ENCODE measurements at regions not wholly inside any gene's neighbourhood (a gene's known extent, or its start where the extent isn't known, plus 50 kb on each side); places are given as distances from the start of the nearest gene placed in this dataset.

DNA sequence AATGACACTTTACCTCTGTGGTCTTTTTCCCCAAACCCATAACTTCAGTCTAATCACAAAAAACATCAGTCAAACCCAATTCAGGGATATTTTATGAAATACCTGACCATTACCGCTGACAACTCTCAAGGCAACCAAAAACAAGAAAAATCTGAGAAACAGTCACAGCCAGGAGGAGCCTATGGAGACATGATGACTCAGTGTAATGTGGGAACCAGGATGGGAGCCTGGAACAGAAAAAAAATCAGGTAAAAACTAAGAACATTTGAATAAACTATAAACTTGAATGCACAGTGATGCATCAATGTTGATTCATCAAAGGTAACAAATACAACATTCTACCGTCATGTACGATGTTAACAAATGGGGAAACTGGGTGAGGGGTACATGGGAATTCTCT lies 84.1 kb upstream of the TSHZ2 start:
- Histone ChIP-seq H3K27ac (ENCODE audit: low read depth, low read length, poor library complexity, severe bottlenecking) (no peak overlapping the region), H3K9me3 (ENCODE audit: low read depth, low read length, poor library complexity, severe bottlenecking) (no peaks in the 10 kb centered on the region), H3K4me3 (ENCODE audit: low read depth, low read length, poor library complexity, severe bottlenecking) (no peak overlapping the region), H3K27me3 (replicated peaks; ENCODE audit: insufficient read depth, low read depth, low read length, poor library complexity) (no peaks in the 10 kb centered on the region), H3K36me3 (ENCODE audit: insufficient read depth, low read length, poor library complexity, severe bottlenecking) (no peaks in the 10 kb centered on the region), H3K4me1 (ENCODE audit: insufficient read depth, low read length, poor library complexity, severe bottlenecking) (no peaks in the 10 kb centered on the region)
- intact Hi-C loops (cut with micrococcal nuclease; ENCODE audit: unreplicated experiment): no loop called here
- no TSS peak for BruUV-seq (replicated peaks)
- POLR2A ChIA-PET (ENCODE audit: low non-redundant PET): no interaction called here
- CTCF ChIA-PET: no interaction called here
- no peak for DNase-seq (ENCODE audit: low spot score)
- TF ChIP-seq, protein P1, sequence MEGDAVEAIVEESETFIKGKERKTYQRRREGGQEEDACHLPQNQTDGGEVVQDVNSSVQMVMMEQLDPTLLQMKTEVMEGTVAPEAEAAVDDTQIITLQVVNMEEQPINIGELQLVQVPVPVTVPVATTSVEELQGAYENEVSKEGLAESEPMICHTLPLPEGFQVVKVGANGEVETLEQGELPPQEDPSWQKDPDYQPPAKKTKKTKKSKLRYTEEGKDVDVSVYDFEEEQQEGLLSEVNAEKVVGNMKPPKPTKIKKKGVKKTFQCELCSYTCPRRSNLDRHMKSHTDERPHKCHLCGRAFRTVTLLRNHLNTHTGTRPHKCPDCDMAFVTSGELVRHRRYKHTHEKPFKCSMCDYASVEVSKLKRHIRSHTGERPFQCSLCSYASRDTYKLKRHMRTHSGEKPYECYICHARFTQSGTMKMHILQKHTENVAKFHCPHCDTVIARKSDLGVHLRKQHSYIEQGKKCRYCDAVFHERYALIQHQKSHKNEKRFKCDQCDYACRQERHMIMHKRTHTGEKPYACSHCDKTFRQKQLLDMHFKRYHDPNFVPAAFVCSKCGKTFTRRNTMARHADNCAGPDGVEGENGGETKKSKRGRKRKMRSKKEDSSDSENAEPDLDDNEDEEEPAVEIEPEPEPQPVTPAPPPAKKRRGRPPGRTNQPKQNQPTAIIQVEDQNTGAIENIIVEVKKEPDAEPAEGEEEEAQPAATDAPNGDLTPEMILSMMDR (conservative IDR thresholded peaks at IDR 0.05; ENCODE audit: low read depth, low read length): no peak
- TF ChIP-seq EZH2 (IDR thresholded peaks at IDR 0.05; ENCODE audit: borderline replicate concordance, low read depth, low read length, poor library complexity, severe bottlenecking): no peak

GRCh38 chr20:52880997-52881396 lies 91.2 kb upstream of the TSHZ2 start:
- intact Hi-C loops (cut with micrococcal nuclease; ENCODE audit: unreplicated experiment): no loop called here
- Histone ChIP-seq H3K36me3 (ENCODE audit: insufficient read depth, low read length, poor library complexity, severe bottlenecking) (no peaks in the 10 kb centered on the region), H3K27ac (ENCODE audit: low read depth, low read length, poor library complexity, severe bottlenecking) (no peak overlapping the region), H3K4me3 (ENCODE audit: low read depth, low read length, poor library complexity, severe bottlenecking) (no peak overlapping the region), H3K27me3 (replicated peaks; ENCODE audit: insufficient read depth, low read depth, low read length, poor library complexity) (no peaks in the 10 kb centered on the region), H3K4me1 (ENCODE audit: insufficient read depth, low read length, poor library complexity, severe bottlenecking) (no peaks in the 10 kb centered on the region), H3K9me3 (ENCODE audit: low read depth, low read length, poor library complexity, severe bottlenecking) (no peaks in the 10 kb centered on the region)
- TF ChIP-seq, protein P1 (conservative IDR thresholded peaks at IDR 0.05; ENCODE audit: low read depth, low read length): no peak
- TF ChIP-seq EZH2 (IDR thresholded peaks at IDR 0.05; ENCODE audit: borderline replicate concordance, low read depth, low read length, poor library complexity, severe bottlenecking): no peak
- DNase-seq (ENCODE audit: low spot score): no peak
- CTCF ChIA-PET: no interaction called here
- no TSS peak for BruUV-seq (replicated peaks)
- POLR2A ChIA-PET (ENCODE audit: low non-redundant PET): no interaction called here

GRCh38 chr20:52880259-52880658 lies 91.9 kb upstream of the TSHZ2 start:
- TF ChIP-seq, protein P1 (conservative IDR thresholded peaks at IDR 0.05; ENCODE audit: low read depth, low read length): no peak
- TF ChIP-seq EZH2 (IDR thresholded peaks at IDR 0.05; ENCODE audit: borderline replicate concordance, low read depth, low read length, poor library complexity, severe bottlenecking): no peak
- Histone ChIP-seq H3K4me3 (ENCODE audit: low read depth, low read length, poor library complexity, severe bottlenecking) (no peak overlapping the region), H3K27me3 (replicated peaks; ENCODE audit: insufficient read depth, low read depth, low read length, poor library complexity) (no peaks in the 10 kb centered on the region), H3K9me3 (ENCODE audit: low read depth, low read length, poor library complexity, severe bottlenecking) (no peaks in the 10 kb centered on the region), H3K4me1 (ENCODE audit: insufficient read depth, low read length, poor library complexity, severe bottlenecking) (no peaks in the 10 kb centered on the region), H3K36me3 (ENCODE audit: insufficient read depth, low read length, poor library complexity, severe bottlenecking) (no peaks in the 10 kb centered on the region), H3K27ac (ENCODE audit: low read depth, low read length, poor library complexity, severe bottlenecking) (no peak overlapping the region)
- intact Hi-C loops (cut with micrococcal nuclease; ENCODE audit: unreplicated experiment): no loop called here
- POLR2A ChIA-PET (ENCODE audit: low non-redundant PET): no interaction called here
- no peak for DNase-seq (ENCODE audit: low spot score)
- CTCF ChIA-PET: no interaction called here
- no TSS peak for BruUV-seq (replicated peaks)
